Mucosa of descending colon (tissue), 3 donors: ENCODE measurements at regions not wholly inside any gene's neighbourhood (a gene's known extent, or its start where the extent isn't known, plus 50 kb on each side); places are given as distances from the start of the nearest gene placed in this dataset.
"Not testable (repeated sequence)": the region's sequence is repeated elsewhere in the genome, so short reads cannot be mapped to it uniquely, and the experiment has no call there.

Experiments used
- ATAC-seq: fragments of 200-7000 bp; cut with Tn5 transposase; one replicate; pipeline ENCODE4 v1.9.1; 2020; ENCODE audit warnings: mild to moderate bottlenecking, moderate library complexity
- DNase-seq, 3 donors: peaks; one replicate each; pipeline ENCODE4 v3.0.0-alpha.2; 2020
- H3K36me3 ChIP-seq: fragments of 200-600 bp; one replicate; pipeline ENCODE4 v1.8.0; 2021; ENCODE audit warnings: low read depth, mild to moderate bottlenecking
- H3K4me1 ChIP-seq: fragments of 200-600 bp; one replicate; pipeline ENCODE4 v1.8.0; 2021; ENCODE audit warnings: low read depth, mild to moderate bottlenecking
- H3K4me3 ChIP-seq: fragments of 200-600 bp; one replicate; pipeline ENCODE4 v1.8.0; 2021; ENCODE audit warnings: mild to moderate bottlenecking
- H3K9me3 ChIP-seq: fragments of 200-600 bp; one replicate; pipeline ENCODE4 v1.8.0; 2021; ENCODE audit warnings: mild to moderate bottlenecking
- intact Hi-C, 2 donors: fragments of 100-400 bp; cut with DNase I in 1 of 2; cut with micrococcal nuclease in 1 of 2; formaldehyde crosslinking; loops; one replicate each; pipeline versions ENCODE4 v1.11.0 to v1.11.1; 2022; cut with DNase I, micrococcal nuclease
- TF ChIP-seq, protein P1 (sequence below): fragments of 200-600 bp; IDR thresholded peaks from one replicate; pipeline ENCODE4 v1.8.0; 2022; ENCODE audit warnings: antibody characterized with exemption, mild to moderate bottlenecking
- donor health status: DM: no; HTN: no; CAD: no; lungs with moderate emphysema.
- donor health status: DM: no; HTN: no; CAD: no.
- donor health status: DM: no; HTN: yes; CAD: no.

DNA sequence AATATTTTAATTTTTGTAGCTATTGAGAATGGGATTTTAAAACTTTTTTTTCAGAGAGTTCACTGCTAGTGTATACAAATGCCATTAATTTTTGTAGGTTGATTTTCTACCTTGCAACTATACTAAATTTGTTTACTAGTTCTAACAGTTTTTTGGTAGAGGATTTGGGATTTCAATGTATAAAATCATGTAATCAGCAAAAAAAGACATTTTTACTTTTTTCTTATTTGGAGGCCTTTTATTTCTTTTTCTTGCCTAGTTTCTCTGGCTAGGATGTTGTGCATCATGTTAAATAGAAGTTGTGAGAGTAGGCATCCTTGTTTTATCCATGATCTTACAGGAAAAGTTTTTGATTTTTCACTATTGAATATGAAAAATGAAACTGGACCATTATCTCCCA, 602.9 kb upstream of the KIF2B start:
- no peak for DNase-seq
- TF ChIP-seq, protein P1, sequence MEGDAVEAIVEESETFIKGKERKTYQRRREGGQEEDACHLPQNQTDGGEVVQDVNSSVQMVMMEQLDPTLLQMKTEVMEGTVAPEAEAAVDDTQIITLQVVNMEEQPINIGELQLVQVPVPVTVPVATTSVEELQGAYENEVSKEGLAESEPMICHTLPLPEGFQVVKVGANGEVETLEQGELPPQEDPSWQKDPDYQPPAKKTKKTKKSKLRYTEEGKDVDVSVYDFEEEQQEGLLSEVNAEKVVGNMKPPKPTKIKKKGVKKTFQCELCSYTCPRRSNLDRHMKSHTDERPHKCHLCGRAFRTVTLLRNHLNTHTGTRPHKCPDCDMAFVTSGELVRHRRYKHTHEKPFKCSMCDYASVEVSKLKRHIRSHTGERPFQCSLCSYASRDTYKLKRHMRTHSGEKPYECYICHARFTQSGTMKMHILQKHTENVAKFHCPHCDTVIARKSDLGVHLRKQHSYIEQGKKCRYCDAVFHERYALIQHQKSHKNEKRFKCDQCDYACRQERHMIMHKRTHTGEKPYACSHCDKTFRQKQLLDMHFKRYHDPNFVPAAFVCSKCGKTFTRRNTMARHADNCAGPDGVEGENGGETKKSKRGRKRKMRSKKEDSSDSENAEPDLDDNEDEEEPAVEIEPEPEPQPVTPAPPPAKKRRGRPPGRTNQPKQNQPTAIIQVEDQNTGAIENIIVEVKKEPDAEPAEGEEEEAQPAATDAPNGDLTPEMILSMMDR: no peak
- Histone ChIP-seq H3K36me3 (no peaks in the 10 kb centered on the region), H3K9me3 (peaks cover 2% of the 10 kb centered on the region), H3K4me3 (no peak overlapping the region), H3K4me1 (no peaks in the 10 kb centered on the region)
- no peak for ATAC-seq
- intact Hi-C loops: no loop called here

DNA sequence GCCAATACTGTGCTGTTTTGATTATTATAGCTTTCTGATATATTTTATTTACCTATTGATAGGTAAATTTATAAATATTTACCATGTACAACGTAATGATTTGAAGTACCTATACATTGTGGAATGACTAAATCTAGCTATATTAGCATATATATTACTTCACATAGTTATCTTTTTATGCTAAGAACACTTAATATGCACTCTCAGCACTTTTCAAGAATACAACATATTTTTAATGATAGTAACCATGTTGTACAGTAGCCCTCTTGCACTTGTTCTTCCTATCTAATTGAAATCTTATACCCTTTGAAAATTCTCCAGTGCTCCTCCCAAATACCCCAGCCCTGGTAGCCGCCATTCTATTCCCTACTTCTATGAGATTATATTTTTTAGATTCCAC, 604.0 kb upstream of the KIF2B start:
- TF ChIP-seq, protein P1: no peak
- Histone ChIP-seq H3K9me3 (peaks cover 2% of the 10 kb centered on the region), H3K4me3 (no peak overlapping the region), H3K36me3 (no peaks in the 10 kb centered on the region), H3K4me1 (no peaks in the 10 kb centered on the region)
- no peak for DNase-seq
- intact Hi-C loops: no loop called here
- no peak for ATAC-seq

DNA sequence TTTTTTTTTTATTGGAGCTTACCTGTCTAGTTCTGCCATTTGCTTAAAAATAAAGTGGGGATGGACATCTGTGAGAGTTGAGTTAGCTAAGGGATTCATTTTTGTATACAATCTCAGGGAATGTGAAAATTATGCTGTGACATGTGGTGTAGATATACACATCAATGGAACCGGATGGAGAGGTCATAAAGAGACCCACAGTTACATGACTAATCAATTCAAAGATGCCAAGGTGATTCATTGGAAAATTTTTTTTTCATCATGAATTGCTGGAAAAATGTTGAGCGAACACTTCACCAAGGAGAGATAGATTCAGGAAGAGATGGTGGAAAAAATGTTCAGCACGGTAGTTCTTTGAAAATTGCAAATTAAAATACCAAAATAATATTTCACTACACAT, 605.4 kb upstream of the KIF2B start:
- no peaks in the 10 kb centered on the region for H3K4me1 ChIP-seq
- peaks cover 2% of the 10 kb centered on the region for H3K9me3 ChIP-seq
- intact Hi-C loops: no loop called here
- ATAC-seq (no peak), DNase-seq (no peak)
- no peaks in the 10 kb centered on the region for H3K36me3 ChIP-seq
- no peak overlapping the region for H3K4me3 ChIP-seq
- TF ChIP-seq, protein P1: no peak

DNA sequence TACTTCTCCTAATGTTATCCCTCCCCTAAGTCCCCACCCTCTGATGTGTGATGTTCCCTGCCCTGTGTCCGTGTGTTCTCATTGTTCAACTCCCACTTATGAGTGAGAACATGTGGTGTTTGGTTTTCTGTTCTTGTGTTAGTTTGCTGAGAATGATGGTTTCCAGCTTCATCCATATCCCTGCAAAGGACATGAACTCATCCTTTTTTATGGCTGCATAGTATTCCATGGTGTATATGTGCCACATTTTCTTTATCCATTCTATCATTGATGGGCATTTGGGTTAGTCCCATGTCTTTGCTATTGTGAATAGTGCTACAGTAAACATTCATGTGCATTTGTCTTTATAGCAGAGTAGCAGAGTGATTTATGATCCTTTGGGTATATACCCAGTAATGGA, 613.8 kb upstream of the KIF2B start:
- H3K4me3 ChIP-seq, DNase-seq, intact Hi-C loops, H3K4me1 ChIP-seq, H3K36me3 ChIP-seq, H3K9me3 ChIP-seq, ATAC-seq: not testable (repeated sequence)

DNA sequence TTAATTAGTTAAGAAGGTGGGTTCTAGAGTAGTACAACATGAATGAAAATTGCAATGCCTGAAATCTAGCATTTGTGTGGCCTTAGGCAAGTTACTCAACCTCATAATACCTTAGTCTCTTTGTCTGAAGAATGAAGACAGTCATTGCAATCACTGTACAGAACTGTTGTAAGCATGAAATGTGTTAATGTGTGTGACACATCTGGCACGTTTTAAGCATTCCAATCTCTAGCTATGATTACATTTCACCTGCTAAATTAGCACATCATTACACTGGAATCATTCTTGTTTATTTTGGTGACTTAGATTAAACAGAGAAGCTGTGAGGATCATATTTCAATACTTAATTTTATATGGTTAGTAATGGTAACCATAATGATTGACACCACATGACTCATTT, 629.7 kb upstream of the KIF2B start:
- TF ChIP-seq, protein P1: no peak
- Histone ChIP-seq H3K4me3 (no peak overlapping the region), H3K4me1 (no peaks in the 10 kb centered on the region), H3K9me3 (no peaks in the 10 kb centered on the region), H3K36me3 (no peaks in the 10 kb centered on the region)
- intact Hi-C loops: no loop called here
- no peak for ATAC-seq
- DNase-seq: no peak

DNA sequence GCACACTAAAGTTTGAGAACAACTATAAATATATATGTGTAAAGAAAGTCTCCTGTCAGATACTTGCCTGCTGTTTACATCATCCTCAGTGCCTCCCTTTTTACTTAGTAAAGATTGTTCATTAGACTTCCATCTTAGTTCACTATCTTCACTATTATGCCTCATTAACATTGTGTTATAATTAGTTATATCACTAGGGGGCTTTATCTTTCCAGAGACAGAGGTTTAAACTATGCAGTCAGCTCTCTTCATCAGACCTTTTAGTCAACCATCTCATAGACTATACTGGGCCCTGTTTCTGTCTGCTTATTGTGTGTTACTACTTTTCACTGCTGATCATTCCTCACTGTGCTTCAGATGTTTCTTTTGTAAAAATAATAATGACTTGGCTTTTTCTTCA, 630.8 kb upstream of the KIF2B start:
- ATAC-seq: no peak
- DNase-seq: no peak
- Histone ChIP-seq H3K9me3 (no peaks in the 10 kb centered on the region), H3K4me1 (no peaks in the 10 kb centered on the region), H3K4me3 (no peak overlapping the region), H3K36me3 (no peaks in the 10 kb centered on the region)
- TF ChIP-seq, protein P1: no peak
- intact Hi-C loops: no loop called here
